Choroid plexus epithelial cell (primary cell): ENCODE measurements at regions not wholly inside any gene's neighbourhood (a gene's known extent, or its start where the extent isn't known, plus 50 kb on each side); places are given as distances from the start of the nearest gene placed in this dataset.

Experiments
- DNase-seq: peaks from one replicate; pipeline ENCODE4 v3.0.0-alpha.2; 2010; ENCODE audit warnings: low read depth
- H3K4me3 ChIP-seq: 2 replicates; pipeline ENCODE4 v1.5.1; 2011; ENCODE audit warnings: low read depth, mild to moderate bottlenecking, control low read depth, low read length, moderate library complexity
- TF ChIP-seq, protein P1 (sequence below): conservative IDR thresholded peaks from 2 replicates; pipeline ENCODE4 v1.5.1; 2011; ENCODE audit warnings: low read depth, mild to moderate bottlenecking, control low read depth, inconsistent platforms, low read length, moderate library complexity

DNA sequence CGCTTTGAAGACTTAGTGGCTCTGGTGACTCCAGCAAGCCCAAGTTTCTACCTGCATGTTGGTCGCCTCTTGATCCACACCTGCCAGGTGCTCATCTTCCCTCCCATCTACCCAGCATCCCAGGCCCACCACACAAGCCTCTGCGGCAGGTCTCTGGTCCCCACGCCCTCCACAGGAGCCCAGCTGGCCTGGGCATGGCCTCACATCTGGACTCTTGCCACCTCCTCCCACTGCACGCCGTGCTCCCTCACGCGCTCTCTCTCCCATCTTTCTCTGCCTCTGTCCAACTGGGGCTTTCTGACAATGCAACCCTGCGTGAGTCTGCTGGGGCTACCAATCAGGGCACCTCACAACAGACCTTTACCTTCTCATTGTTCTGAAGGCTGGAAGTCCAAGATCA lies 50.2 kb upstream of the FGFR2 start:
- TF ChIP-seq, protein P1, sequence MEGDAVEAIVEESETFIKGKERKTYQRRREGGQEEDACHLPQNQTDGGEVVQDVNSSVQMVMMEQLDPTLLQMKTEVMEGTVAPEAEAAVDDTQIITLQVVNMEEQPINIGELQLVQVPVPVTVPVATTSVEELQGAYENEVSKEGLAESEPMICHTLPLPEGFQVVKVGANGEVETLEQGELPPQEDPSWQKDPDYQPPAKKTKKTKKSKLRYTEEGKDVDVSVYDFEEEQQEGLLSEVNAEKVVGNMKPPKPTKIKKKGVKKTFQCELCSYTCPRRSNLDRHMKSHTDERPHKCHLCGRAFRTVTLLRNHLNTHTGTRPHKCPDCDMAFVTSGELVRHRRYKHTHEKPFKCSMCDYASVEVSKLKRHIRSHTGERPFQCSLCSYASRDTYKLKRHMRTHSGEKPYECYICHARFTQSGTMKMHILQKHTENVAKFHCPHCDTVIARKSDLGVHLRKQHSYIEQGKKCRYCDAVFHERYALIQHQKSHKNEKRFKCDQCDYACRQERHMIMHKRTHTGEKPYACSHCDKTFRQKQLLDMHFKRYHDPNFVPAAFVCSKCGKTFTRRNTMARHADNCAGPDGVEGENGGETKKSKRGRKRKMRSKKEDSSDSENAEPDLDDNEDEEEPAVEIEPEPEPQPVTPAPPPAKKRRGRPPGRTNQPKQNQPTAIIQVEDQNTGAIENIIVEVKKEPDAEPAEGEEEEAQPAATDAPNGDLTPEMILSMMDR: no peak
- no peak for DNase-seq
- H3K4me3 ChIP-seq: no peak overlapping the region

DNA sequence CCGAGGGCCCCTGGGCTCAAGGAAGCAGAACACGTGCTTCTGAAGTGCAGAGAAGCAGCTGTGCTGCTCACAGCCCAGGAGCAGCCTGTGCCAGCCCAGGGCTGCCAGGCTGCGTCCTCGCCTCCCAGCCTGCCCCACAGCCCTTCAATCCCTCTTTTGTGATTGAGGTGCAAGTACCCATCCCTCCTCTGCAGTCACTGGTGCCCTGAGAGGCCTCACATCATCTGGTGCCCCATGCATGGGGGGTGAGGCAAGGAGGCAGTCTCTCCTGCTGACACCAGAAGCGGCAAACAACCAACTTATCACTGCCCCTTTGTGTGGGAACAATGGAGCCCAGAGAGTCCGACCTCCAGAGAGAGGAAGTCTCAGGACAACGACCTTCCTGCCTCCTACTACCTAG lies 49.8 kb upstream of the FGFR2 start:
- TF ChIP-seq, protein P1: no peak
- DNase-seq: no peak
- no peak overlapping the region for H3K4me3 ChIP-seq
